Effector CD4-positive, alpha-beta T cell (primary cell): ENCODE measurements at regions not wholly inside any gene's neighbourhood (a gene's known extent, or its start where the extent isn't known, plus 50 kb on each side); places are given as distances from the start of the nearest gene placed in this dataset.

Experiments
- DNase-seq: peaks from one replicate; pipeline ENCODE4 v3.0.0-alpha.2; 2020

DNA sequence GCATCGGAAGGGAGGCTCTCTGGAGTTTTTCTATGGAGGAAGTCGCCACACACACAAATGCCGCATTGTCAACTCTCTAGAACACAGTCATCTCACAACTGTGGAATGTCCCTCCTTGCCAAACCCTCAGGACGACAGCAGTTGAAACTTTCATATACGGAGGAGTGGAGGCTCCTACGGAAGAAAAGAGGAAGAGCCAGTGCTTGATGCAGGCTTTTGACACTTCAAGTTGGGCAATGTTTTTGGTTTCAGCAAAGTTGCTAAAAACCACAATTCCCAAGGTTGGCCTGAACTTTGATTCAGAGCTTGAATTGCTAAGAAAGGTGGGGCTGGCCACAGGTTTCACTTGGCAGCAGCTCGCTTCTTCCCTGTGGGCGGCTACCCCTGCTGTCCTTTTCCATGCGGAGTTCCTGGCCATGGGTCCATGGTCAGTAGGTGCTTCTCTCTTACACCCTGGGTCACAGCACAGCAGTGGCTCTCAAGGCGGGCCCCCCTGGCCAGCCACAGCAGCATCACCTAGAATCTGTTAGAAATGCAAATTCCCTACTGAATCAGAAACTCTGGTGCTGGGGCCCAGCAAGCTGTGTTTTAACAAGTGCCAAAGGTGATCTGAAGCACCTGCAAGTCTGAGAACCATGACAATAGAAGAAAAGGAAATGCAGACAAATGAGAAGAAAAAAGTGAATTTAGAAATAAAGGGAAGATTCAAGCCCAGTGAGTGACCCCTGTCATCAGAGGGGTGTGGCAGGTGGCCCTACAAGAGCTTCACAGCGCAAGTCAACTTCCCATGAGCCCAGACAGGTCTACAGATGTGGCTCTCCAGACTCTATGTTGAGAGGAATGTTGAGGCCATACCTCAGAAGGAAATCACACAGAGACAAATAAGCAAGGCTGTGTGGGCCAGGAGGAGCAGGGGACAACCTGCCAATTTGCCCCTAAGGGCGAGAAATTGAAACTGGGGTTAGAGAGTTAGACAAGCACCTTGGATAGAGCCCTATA is 856.4 kb downstream of the RNF144A start:
- DNase-seq, result no peak

DNA sequence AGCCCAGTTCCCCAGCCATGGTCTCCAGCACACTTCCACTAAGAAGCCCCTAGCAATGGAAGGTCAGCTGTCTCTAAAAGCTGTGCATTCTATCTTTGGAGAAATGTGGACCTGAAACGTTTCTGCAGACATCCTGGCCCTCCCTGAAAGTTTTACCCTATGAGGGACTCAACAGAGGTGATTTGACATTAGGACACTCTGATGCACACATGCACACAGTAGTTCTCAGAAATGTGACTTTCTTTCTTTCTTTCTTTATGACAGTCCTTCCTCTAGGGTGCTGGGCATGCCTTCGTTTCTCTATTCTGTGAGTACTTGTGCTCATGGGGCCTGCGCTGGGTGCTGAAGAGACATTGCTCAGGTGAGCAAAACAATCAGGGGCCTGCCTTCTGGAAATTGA is 857.3 kb downstream of the RNF144A start:
- DNase-seq, result no peak

DNA sequence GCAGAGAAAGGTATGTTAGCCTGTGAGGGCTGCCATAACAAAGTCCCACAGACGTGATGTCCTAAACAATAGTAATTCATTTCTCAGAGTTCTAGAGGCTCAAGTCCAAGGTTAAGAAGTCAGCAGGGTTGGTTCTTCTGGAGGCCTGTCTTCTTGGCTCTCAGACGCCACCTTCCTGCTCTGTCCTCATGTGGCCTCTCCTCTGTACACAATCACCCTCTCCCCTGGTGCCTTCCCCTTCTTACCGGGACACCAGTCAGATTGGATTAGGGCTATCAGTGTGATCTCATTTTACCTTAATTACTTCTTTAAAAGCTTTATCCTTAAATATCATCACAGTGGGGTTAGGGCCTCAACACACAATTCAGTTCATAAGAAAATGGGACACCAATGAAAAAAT is 860.5 kb downstream of the RNF144A start:
- no peak for DNase-seq

DNA sequence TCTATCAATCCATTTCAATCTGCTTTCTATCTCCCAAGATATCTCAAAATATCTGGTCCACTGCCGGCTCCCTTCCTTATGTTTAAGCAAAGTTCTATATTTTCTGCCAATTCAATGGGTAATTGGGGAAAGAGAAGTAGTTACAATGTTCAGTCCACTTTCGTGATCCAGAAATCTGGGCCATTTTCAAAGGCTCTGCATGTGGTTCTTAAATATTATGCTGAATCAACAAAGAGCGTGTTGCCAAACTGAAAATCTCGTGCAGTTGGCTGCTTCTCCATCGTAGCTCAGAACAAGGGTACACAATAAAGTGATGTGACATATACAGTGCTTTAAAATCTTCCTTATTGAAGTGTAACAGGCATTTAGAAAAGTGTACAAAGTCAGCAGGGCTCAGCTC is 863.1 kb downstream of the RNF144A start:
- DNase-seq, result no peak

DNA sequence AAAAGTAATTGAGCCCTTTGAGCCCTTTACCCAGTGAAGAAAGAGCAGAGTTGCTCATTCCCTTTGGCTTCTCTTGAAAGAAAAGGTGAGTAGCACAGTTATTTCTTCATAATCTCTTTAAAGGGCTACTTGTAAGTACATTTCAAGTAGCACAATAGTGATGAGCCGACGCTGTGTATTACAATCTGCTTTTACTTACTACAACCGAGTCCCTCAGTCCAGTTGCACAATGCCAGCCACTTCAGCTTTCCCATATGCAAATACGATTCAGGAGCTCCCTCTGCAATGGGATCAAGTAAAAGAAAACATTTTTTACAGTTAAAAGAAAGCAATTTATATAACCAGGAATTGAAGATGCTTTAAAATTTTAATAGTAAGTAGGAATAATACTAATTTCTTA is 868.5 kb downstream of the RNF144A start:
- no peak for DNase-seq

DNA sequence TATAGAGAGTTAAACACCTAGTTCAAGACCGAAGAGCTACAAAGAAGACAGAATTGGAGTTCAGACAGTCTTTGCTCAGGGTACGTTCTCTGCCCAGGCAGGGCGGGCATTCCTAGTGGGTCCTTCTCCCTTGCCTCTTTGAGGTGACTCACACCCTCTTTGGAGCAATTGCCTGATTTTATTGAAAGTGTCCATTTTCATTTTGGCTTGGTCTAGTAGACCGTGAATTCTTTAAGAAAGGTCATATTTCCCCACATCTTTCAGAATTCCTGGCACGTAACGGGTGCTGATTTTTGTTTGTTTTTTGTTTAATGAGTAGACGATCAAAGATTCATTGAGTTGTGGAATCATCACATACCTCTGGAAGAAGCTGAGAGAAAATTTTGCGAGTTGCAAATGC is 871.5 kb downstream of the RNF144A start:
- no peak for DNase-seq

DNA sequence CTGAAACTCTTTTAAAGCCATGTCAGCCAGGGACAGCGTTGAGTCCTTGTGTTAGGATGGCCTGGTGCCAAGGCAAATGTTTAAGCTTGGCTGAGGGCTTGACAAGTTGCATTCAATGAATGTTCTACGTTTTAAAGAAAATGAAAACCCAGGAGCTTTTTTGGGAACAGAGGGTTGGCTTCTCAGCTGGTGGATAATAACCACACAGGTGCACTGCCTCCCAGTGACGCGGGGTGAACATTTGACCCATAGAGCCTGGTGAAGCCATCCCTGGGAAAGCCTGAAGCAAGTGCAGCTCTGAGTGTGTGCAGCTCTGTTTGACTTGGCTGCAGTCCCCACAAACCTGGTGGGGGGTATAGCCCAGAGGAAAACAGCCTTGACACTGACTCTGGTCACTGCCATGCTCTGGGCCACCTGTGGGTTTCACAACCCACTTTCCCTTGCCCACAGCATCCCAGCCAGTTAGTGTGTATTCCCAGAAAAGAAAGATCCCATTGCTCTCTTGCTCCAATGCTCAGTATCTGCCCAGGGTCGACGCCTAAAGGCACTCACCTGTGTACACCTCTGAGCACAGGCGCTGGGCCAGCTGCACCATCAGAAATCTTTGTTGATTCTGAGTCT is 874.9 kb downstream of the RNF144A start:
- no peak for DNase-seq

DNA sequence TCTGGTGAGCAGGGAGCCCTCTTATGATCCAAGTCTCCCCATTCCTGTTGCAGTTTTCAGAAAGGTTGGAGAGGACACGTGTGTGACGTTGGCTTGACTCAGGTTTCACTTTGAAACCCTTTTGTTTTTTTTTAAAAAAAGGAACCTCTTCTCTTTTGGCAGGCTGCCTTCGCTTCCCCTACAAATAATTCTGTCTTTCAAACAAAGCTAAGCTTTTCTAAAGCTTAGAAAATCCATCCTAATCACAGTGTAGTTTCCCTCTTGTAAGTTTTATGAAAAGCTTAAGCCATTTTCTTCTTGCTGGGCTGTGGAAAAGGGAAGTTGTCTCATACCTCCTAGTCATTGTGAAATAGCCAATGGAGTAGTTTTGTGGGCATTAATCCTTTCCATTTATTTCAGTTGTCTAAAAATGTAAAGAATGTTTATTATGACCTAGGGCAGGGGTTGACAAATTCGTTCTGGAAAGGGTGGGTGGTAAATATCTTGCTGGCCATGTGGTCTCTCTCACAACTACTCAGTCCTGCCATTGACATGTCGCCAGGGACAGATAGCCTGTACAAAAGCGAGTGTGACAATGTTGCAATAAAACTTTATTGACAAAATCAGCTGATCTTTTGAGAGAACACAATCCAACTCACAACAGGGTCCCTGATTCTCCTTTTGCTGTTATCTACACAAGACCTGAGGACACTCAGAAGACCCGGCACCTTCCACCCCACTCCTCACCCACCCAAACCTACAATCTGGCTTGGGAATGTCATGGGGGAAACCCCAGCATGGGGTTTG is 878.8 kb downstream of the RNF144A start:
- DNase-seq, result no peak

DNA sequence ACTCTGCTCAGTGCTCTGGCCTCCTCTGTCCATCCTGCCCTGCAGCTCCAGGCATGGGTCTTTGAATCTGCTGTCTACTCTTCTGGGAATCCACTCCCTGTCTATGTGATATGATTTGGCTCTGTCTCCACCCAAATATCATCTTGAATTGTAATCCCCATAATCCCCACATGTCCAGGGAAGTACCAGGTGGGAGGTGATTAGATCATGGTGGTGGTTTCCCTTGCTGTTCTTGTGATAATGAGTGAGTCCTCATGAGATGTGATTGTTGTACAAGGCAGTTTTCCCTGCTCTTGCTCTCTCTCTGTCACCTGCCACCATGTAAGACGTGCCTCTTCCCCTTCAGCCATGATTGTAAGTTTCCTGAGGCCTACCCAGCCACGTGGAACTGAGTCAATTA is 881.8 kb upstream of the ID2 start:
- DNase-seq, result no peak

DNA sequence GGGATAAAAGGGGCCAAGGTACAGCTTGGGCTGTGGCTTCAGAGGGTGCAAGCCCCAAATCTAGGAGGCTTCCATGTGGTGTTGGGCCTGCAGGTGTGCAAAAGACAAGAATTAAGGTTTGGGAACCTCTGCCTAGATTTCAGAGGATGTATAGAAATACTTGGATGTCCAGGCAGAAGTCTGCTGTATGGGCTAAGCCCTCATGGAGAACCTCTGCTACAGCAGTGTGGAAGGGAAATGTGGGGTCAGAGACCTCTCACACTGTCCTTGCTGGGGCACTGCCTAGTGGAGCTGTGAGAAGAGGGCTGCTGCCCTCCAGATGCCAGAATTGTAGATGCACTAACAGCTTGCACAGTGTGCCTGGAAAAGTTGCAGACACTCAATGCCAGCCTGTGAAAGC is 880.6 kb upstream of the ID2 start:
- DNase-seq, result no peak

DNA sequence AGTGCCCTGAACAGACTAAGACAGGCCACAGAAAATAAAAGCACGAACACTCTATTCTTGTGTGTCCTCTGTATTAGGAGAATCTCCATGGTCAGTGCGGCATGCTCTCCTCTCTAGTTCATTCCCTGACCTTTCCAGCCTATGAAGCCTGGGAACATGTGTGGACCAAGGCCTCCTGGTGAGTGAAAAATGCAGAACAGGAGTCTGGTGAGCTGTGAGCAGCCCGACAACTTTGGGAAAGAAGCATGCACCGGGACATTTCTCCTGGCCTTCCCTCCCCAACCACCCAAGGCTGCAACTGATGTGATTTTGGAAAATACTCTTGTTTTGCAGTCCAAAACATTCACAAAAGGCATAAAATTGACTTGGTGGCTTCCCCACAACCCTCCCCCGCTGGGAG is 878.3 kb upstream of the ID2 start:
- DNase-seq, result no peak

DNA sequence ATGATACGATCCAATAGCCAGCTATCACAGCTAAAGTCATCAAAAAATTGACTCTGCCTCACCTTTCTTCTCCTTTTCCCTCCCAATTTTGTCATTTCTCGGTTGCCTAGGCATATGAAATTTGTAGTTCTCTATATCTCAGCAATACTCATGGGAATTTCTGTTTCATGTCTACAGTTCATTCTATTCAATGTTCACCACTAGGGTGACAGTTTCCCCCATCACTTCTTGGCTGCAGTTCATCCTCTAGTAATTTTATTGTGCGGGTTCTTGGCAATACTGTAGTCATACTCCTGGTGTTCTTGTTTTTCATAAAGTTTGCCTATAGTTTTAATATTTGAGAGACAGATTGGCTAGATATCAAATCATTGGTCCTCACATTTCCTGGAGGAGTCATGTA is 872.2 kb upstream of the ID2 start:
- no peak for DNase-seq

DNA sequence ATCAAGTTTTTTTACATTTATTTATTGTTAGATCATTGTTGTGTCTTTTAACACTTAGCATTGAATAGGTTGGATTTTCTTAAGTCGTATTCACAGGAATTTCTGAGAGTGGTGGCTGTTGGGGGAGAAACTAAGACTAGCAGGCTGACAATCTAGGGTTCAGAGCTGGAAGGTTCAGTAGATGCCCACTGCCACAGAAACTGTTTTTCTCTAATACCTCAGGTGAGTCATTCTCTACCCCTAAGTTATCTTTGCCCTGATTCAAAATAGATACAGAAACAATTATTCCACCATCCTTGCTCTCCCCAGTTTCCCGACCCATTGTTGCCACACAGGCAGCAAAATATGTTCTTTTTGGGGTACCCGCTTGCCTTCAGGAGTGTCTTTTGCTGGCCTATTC is 870.8 kb upstream of the ID2 start:
- no peak for DNase-seq

DNA sequence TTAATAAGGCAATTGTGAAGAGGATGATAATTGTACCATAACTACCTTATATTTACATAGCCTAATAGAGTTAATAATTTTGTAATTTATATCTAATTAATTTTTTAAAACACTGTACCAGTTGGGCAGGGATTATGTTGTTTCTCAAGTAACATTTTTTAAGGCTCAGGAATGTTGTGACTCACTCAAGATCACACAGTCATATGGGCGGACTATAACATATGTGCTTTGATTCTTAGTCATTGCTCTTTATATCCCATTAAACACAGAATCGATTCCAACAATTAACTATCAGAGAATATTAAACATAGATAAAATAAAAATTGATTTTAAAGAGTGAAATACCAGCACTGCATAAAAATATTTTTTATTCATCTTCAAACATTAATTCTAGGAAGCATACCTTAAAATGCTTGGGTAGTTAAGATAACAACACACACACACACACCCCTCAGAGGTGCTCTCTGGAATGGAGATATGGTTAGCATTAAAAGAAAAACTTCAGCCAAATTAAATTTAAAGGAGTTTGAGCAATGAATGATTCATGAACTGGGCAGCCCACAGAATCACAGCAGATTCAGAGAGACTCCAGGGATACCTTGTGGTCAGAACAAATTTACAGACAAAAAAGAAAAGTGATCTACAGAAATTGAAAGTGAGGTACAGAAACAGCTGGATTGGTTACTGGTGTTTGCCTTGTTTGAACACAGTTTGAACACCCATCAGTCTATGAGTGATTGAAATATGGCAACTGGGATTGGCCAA is 869.4 kb upstream of the ID2 start:
- DNase-seq, result no peak

DNA sequence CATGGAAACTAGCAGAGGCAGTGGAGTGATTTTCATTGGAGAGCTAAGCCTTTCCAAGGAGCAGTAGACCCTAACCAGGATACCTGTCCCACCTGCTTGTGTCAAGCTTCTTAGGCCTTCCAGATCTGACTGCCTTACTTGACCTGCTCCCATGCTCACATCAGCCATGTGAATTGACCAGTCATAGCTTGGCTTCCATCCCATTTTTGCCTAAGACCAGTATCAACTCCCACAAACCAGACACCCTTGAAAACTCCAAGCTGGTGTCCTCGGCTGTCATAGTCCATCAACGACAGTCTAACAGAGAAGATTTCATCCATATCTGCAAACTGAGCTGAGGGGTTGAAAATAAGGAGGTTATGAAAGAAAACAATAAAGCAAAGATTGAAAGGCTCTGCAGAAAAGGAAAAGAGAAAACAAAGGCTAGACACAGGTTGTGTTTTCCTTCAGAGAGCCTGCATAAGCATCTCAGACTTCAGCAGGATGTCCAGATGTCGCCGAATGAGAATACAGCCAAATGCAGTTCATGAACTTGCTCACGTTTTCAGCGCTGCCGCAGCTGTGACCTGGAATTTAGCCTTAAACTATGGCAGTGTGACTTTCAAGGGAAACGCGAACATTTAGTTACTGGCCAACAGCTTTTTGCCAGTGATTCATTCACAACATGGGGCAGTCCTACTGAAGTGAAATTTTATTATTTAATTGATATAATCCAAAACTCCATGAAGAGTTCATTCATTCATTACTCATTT is 868.1 kb upstream of the ID2 start:
- no peak for DNase-seq

DNA sequence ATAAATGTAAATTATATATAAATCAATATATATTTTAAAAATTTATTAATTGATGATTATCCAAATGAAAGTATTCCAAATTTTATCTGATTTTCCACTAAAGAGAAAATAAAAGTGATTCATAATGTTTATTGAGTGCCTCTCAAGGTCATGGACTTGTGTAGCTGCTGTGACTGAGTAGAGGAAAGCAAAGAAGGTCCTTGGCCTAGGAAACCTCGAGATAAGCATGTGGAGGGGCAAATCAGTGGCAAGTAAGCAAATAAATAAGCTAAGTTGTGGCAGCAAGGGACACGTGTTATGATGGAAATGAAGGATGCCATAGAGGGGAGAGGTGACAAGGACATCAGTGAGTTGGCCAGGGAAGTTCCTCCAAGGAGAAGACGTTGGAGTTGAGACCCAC is 866.1 kb upstream of the ID2 start:
- DNase-seq, result no peak

DNA sequence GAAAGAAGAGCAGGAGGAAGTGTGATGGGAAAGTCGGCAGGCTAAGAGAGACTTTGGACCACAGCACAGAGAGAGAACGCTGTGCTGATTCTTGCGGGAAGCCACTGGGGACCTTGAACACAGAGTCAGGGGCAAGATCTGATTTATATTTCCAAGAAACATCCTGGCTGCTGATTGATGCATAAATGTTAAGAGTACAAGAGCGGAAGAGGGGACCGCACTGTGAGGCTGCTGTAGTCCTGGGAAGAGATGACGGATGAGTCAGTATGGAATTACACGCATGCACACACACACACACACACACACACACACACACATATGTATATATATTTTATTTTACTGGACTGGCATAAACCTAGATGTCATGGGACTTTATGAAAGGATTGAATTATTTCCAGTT is 865.6 kb upstream of the ID2 start:
- no peak for DNase-seq

DNA sequence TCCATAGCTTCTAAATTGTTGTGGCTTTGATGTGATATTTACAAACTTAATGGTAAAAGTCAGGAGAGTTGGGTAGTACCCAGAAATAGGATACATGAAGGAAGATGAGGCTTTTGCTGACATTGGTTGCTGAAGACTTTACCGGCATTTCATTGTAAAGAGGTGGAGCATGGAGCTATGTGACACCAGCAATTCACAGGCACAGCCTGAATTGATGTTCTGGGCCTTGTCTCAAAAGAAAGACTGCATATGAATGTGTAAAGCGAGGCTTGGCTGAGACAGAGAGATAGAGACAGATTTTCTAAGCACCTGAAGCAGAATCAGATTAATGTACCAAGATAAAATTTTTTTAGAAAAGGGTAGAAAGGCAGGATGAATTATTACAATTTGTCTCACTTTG is 864.9 kb upstream of the ID2 start:
- DNase-seq, result no peak

DNA sequence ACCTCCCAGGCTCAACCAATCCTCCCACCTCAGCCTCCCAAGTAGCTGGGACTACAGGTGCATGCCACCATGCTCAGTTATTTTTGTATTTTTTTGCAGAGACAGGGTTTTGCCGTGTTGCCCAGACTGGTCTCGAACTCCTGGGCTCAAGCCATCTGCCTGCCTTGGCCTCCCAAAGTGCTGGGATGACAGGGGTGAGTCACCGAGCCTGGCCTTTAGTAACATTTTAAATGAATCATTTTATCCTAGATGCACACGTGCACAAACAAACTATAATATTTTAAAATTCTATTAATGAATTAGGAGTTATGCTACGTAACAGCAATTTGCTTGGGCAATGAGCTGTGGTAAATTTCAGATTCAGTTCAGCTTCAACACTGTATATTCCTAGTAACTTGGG is 862.5 kb upstream of the ID2 start:
- DNase-seq, result no peak

DNA sequence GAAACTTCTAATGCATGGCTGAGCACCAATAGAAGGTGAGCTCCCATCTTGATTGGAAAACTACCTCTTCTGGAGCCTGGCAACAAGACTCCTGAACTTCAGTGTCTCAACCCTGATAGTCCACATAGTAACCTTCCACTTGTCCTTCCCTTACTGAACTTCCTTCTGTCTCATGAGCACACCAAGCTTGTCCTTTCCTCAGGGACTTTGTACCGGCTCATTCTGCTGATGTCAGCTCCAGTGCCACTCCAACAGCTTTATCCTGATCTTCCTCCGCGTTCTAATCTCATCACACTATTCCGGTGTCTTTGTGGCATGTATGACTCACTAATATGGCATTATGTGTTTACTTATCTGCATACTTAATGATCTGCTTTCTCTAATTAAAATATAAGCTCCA is 862.0 kb upstream of the ID2 start:
- DNase-seq, result no peak

DNA sequence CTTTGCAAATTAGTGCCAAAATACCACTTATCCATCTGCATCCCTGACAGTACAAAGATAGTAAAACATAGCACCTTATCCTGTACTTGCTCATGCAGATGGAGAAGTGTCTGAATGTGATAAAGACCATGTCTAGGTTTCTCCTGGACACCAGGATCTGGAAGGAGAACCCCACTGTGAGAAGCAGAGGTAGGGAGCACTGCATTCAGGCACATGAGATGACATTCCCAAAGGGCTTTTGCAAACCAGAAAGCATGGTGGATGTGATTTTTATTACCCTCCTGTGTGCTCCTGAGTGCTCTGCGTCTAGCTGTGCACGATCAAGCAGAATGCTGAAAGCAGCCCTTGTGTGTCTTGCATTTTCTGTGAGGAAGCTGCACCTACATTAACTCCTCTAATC is 857.6 kb upstream of the ID2 start:
- DNase-seq, result no peak
